HL-60/S4 treated with retinoic acid at 250 ng/mL for 4 days and 3 days (cell line): ENCODE measurements at regions not wholly inside any gene's neighbourhood (a gene's known extent, or its start where the extent isn't known, plus 50 kb on each side); places are given as distances from the start of the nearest gene placed in this dataset.
"Not testable (repeated sequence)": the region's sequence is repeated elsewhere in the genome, so short reads cannot be mapped to it uniquely, and the experiment has no call there.

ENCODE experiments used
- in situ Hi-C: fragments of 300-500 bp; cut with MboI; formaldehyde crosslinking; loops from 2 replicates; pipeline ENCODE4 v1.7.0; 2022; ENCODE audit warnings: low sequenced_read_pairs

DNA sequence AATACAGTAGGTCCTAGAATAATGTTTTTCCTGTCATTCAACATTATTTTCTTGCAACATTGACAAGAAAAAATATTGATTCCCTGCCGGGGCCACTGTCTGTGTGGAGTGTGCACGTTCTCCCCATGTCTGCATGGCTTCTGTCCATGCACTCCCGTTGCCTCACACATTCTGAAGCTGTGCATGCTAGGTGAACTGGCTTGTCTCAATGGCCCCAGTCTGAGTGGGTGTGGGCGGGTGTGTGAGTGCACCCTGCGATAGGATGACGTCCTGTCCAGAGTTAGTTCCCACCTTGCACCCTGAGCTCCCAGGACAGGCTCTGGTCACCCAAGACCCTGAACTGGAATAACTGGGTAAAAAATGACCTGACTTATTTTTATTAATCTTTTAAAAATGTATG lies 186.1 kb downstream of the CAND1 start:
- in situ Hi-C loops = no loop called here

DNA sequence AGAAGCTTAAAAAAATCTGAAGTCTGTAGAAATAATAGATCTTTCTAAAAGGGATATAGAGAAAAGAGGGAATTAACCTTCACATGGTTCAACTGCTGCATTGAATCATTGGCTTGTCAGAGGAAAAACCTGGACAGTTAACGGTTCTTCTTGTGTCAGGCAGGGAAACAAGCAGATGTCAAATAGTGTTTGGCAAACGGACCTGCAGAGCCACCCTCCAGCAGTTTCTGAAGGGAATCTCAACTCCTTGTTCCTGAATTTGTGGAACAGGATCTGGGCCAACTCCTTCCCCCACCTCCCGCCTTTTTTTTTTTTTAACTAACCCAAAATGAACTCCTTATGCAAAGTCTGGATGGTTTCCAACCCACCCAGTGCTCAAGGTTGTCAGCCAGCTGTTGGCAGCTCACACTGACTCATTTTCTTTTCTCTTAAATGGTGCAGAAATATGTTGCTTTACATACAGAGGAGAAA lies 187.3 kb downstream of the CAND1 start:
- in situ Hi-C loops = no loop called here

DNA sequence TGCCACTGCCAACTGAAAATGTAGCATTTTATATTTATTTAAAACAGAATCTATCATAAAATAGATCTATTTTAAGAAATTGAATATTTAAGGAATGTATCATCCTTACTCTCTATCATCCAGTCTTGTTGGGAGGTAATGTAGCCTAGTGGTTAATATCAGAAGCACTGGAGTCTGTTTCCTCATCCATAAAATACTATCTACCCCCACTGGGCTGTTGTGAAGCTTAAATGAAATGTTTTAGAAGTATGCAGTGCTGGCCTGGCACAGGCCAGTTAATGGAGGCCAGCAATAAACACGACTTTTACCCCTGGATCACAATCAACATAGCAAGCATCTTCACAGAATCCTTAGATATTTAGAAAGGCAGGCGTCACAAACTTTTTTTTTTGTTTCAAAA lies 188.0 kb downstream of the CAND1 start:
- in situ Hi-C loops = no loop called here

DNA sequence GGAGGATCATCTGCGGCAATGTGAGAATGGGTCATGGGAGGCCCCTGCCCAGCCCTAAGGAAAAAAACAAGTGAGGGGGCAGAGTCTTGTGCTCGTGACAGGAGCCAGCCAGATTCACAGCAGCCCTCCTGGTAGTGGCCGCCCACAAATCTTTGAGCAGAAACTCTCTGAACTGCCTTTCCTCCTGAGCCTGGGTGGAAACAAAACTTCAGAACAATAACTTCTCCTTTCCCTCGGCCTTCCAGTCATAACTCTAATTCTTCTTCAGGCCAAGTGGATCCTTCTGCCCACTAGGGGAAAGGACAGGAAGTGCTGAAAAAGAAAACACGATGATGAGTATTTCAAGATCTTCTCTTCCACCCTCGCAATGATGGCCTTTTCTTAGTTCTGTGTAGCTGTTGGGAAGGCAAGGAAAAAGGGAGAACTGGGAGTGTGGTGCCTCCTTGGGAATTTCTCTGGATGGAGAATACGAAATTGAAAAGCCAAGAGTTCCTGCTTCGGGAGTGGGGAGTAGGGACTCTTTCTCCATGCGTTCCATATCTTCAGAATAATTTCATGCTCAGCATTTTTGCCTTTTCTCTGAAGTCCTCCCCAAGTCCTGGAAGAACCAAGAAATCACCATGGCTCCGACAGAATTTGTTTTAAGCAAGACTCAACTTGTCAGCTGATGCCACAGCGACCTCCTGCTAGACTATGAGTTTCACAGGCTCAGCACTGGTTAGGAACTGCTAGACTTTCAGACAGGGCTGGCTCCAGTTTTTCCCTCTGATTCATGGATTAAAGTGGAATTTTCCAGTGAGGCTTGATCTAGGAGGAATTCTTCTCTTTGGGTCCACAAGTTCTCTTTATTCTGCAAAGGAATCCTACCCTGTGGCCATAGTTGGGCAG lies 188.9 kb downstream of the CAND1 start:
- in situ Hi-C loops = no loop called here

DNA sequence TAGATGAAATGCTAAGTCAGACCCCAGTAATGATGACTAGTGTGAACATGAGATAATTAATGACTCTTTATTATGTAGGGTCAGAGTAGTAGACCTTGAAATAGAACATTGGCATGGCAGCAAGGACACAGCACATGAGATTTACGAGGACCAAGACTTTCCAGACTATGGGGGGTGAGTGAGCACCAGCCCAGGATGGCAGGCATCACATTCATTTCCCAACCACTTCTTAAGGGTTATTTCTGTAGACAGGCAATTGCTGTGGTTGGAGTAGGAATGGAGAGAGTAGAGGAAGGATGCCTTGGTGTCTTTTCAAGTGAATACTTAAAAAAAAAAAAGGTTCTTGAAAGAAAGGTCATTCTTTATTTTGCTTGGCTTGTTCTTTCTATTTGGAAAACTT lies 189.4 kb upstream of the DYRK2 start:
- in situ Hi-C loops = no loop called here

DNA sequence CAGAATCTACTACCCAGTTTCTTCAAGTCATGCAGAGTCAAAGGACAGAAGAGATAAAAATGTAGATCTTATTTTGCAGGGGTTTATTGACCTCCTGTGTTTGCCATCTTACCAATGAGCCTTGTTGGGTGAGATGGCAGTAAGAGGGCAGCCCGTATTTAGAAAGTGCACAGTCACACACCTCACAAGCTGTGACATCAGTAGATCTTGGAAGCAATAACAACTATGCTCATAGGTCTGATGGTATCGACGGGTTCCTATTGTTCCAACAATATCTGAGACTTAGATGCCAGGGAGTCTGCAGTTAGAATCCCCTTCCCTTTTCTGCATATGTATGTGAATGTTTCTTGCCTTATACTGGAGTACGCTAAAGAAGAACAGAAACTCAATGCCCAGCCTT lies 189.0 kb upstream of the DYRK2 start:
- in situ Hi-C loops = no loop called here

DNA sequence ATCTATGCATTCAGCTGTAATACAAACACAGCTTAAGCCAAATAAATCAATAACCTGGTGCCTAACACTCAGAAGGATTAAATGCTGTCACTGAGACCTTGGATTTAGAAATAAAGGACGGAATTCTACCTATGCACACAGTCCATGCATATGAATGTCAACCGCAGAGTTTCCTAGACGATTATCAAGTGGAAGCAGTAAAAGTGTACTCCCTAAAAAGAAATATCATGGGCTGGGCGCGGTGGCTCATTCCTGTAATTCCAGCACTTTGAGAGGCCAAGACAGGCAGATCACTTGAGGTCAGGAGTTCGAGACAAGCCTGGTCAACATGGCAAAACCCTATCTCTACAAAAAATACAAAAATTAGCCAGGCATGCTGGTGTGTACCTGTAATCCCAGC lies 188.2 kb upstream of the DYRK2 start:
- in situ Hi-C loops = no loop called here

DNA sequence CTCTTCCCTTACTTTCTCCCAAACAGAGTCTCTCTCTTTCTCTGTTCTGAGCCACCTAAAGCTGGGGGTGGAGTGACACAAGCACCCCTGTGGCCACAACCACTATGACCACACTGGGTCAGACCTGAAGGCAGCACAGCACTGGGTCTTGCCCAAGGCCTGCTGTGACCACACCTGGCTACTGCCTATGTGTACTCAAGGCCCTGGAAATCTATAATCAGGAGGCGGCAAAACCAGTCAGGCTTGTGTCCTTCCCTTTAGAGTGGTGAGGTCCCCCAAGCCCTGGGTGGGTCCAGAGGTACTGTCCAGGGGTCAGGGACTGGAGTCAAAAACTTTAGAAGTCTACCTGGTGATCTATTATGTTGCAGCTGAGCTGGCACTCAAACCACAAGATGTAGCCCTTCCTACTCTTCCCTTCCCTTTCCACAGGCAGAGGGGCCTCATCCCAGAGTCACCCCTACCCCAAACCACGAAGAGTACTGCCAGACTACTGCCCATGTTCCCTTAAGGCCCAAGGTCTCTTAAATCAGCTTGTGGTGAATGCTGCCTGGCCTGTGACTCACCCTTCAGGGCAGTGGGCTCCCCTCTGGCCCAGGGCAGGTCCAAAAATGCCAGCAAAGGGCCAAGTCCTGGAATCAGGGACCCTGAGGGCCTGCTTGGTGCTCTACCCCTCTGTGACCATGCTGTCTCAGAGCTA lies 179.8 kb upstream of the DYRK2 start:
- in situ Hi-C loops = no loop called here

DNA sequence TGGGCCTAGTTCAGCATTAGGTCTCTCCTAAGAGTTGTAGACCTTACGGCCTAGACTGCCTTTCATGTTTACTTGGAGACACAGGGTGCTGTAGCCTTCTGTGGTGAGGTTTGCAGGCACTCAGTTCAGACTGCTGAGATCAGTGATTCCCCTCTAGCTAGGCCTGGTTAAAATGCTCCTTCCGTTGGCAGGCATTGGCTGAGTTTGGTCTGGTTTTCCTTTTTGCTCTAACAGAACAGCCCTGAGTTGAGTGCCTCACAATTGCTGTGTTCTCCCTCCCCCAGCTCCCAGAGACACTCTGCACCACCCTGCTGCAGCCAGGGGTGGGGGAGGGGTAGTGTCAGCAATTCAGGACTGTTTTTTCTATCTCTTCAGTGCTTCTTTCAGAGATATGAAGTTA lies 178.9 kb upstream of the DYRK2 start:
- in situ Hi-C loops = no loop called here

DNA sequence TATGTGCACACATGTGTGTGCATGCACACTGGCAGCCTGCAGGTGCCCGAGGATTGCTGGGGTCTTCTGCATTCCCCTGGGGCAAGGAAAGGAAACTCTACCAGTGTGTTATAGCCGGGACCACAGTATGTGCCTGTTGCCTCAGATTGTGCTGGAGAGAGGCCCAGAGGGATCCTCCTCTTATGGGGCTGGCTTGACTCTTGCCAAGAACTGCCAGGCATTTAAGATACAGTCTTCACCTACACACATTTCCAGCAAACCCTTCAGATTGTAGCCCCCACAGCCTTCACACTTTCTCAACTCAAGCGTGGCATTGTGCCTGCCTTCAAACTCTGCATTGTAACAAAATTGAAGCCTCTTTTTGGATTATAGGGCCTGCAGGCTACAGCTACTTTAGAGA lies 176.7 kb upstream of the DYRK2 start:
- in situ Hi-C loops = no loop called here

DNA sequence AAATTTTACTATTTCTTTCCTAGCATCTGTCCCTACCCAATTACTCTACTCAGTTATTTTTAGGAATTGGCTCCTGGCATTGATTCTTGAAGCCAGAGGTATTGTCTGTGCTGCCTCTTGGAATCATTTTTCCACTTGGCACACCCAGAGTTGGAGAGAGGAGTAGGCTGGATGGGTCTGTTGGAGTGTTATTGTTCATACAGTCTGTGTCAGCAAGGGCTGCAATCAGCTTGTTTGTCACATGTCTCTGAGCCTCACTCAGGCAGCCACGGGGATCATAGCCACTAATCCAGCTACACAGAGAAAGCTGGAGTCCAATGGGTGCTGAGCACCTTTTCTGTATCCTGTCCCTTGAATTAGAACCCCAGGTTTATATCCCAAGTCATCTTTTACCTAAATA lies 176.0 kb upstream of the DYRK2 start:
- in situ Hi-C loops = no loop called here

DNA sequence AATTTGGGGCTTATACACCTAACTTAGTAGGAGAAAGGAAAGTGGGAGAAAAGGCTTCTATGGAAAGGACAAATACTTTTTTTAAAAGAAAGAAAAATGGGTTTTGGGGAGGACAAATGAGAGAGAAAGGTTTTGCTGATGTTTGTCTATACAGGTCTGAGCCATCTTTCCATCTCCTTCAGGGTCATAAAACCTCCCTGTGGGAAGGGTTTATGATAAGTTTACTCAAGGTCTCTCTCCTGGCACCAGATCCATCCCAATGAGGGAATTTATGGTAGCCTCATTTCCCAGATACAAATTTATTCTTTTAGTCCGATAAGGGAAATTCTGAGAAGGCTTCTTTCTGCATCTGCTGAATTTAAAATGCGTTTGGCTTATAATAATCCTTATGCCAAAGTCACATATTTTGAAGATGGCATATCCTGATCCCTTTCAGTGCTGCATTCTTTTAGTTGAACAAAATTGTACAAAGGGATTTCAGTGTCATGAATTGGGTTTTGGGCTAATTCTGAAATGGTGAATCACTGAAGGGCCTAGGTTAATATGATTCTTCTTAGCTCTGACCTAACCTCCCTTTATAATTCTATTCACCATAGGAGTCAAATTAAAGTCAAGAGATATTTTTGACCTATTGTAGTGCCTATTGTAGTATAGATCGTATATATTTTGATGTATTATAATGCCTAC lies 173.5 kb upstream of the DYRK2 start:
- in situ Hi-C loops = no loop called here

DNA sequence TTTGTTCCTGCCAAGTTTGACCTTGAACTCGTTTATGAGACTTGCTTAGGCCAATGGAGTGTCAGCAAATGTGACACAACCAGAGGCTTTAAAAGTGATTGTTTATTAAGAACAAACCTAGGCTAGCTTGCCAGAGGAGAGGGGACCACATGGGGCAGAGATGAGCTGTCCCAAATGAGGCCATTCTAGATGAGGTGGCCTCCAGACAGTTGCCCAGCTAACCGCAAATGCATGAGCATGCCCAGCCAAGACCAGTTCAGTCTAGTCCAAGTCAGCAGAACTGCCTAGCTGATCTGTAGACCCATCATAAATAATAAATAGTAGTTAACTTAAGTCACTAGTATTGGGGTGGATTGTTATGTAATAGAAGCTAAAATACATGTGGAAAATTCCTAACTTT lies 172.8 kb upstream of the DYRK2 start:
- in situ Hi-C loops = no loop called here

DNA sequence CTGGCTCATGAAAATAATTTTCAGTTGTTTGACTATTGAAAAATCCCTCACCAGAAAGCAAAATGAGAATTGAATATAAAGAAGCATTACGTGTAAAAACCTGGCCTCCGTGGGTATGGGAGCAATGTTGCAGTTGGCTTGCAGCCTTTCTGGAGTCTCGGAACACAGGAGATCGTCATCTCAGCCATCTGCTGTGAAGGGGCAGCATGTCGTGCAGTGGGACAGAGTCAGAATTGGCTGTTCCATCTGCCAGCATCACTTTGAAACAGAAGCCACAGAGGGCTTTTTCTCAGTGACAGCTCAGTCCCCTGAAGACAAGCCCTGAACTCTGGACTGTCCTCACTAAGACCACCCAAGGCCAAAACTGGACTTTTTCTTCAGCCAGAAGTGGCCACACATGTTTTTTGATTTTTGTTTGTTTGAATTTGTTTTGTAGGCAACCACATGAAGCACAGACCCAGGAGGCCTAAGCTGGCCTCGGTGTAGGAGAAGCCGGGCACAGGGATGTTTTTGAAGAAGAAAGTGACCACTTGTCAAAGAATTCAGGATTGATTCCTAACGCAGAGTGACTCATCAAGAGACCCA lies 170.8 kb upstream of the DYRK2 start:
- in situ Hi-C loops = no loop called here

DNA sequence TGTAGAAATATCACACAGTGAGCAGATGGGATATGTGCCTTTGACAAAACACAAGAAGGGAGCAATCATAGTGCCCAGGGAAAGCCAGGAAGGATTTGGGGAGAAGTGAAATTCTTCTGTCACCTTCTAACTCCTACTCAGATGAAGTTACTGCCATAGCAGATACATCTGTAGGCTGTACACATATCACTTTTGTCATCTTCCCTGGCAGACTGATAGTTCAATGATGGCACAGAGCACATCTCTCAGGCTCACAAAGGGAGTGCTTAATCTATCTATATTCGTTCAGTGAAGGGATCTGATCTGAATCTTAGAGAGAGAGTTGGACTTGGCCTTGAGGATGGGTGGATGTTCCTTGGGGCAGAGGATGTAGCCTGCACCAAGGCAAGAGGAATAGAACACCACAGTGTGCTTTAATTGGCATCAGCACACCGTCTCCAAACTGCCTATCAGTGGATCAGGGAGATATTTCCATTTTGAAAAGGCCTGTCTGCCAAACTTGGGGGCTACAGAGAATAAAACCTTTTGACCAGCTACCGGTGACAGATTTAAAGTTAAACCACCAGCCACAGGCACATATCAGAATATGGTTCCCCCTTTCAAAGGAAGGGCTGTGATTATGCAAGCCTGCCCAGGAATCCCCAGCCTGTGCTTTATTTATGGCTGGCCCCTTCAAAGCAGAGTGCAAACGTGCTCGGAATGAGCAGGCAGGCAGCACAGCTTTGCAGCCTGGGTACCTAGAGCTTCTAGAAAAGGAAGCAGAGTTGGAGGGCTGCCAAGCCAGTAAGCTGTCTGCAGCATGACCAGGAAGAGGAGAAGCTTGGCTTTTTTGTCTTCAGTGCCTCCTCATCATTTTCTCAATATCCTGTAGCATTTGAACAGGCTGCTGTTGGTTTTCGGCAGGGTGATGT lies 165.5 kb upstream of the DYRK2 start:
- in situ Hi-C loops = no loop called here

DNA sequence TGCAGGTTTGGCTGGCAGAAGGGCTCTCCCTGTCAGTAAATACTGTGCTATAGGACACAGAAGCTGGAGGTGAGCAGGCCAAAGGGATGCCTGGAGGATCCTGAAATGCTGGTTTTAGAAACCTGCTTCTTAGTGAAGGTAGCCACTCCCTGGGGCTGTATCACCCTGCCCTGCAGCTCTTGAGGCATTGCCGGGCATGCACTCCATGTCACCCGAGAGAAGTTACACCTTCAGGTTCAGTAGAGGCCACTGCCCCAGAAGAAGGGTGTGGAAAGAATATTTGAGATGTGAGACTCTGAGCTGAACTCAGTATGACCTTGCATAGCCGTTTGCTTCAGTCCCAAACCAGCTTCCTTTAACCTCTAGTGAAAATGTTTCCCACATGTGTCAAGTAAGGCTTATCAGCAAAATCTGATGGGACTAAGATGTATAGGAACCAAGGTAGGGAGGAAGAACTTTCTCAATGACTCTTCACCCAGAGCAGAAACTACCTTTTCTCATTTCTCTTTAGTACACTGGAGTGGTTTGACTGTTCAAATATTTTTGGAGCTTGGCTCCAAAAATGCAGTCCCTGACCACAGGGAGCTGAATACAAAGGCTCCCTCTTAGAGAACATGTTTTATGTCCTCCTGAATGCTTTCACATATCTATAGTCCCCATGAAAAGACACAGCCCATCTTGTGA lies 164.5 kb upstream of the DYRK2 start:
- in situ Hi-C loops = no loop called here

DNA sequence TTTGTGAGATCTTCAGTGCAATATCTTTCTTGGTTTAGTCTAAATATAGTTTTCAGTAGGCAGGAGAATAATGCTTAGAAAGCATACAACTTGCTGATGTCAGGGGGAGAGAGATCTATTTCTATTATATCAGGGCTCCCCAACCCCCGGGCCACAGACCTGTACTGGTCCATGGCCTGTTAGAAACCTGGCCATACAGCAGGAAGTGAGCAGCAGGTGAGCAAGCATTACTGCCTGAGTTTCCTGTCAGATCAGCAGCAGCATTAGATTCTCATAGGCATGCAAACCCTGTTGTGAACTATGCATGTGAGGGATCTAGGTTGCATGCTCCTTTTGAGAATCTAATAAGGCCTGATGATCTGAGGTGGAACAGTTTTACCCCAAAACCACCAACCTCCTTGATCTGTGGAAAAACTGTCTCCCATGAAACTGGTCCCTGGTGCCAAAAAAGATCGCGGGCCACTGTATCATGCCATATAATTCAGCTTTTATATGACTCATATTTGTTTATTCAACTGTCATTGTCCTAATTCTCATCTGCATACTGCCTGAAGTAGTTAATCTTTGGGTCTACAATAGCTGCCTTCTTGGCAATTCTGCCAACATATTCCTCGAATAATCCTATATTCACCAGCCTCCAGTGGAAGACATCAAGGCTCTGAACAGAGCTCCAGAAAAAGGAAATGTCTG lies 163.6 kb upstream of the DYRK2 start:
- in situ Hi-C loops = no loop called here

DNA sequence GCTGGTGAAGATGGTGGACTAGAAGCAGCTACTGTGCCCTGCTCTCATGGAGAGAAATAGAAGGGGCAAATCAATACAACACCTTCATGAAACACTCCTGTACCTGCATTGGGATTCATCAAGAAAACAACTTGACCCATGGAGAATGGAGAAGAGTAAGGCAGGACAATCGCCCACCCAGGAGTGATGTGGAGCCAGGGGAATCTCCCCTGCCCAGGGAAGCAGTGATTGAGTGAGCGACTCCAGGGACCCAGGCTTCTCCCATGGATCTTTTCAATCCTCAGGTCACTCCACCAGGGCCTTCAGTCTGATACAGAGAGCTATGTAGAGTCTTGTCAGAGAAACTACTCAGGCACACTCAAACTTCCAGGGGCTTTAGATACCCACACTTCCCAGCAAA lies 161.9 kb upstream of the DYRK2 start:
- in situ Hi-C loops = no loop called here

DNA sequence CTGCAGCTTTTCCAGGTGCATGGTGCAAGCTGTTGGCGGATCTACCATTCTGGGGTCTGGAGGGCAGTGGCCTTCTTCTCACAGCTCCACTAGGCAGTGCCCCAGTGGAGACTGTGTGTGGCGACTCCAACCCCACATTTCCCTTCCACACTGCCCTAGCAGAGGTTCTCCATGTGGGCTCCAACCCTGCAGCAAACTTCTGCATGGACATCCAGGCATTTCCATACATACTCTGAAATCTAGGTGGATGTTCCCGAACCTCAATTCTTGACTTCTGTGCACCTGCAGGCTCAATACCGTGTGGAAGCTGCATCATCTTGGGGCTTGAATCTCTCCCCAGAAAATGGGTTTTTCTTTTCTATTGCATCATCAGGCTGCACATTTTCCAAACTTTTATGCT lies 160.2 kb upstream of the DYRK2 start:
- in situ Hi-C loops = not testable (repeated sequence)
